SU-DHL-6 (cell line): ENCODE measurements at regions not wholly inside any gene's neighbourhood (a gene's known extent, or its start where the extent isn't known, plus 50 kb on each side); places are given as distances from the start of the nearest gene placed in this dataset.

Experiments used
- EZH2phosphoT487 ChIP-seq: fragments of 200-600 bp; sonication (generic), shearing (Covaris generic); conservative IDR thresholded peaks from 2 replicates; pipeline ENCODE4 v1.6.1; 2018; ENCODE audit warnings: mild to moderate bottlenecking, antibody characterized with exemption, low read length, moderate library complexity, mixed read lengths
- TF ChIP-seq, protein P1 (sequence below): fragments of 200-600 bp; sonication (generic); IDR thresholded peaks from one replicate; pipeline ENCODE4 v1.5.1; 2017; ENCODE audit warnings: antibody characterized with exemption, mild to moderate bottlenecking, low read length, moderate library complexity; ENCODE audit not compliant: insufficient read depth, poor library complexity, severe bottlenecking

DNA sequence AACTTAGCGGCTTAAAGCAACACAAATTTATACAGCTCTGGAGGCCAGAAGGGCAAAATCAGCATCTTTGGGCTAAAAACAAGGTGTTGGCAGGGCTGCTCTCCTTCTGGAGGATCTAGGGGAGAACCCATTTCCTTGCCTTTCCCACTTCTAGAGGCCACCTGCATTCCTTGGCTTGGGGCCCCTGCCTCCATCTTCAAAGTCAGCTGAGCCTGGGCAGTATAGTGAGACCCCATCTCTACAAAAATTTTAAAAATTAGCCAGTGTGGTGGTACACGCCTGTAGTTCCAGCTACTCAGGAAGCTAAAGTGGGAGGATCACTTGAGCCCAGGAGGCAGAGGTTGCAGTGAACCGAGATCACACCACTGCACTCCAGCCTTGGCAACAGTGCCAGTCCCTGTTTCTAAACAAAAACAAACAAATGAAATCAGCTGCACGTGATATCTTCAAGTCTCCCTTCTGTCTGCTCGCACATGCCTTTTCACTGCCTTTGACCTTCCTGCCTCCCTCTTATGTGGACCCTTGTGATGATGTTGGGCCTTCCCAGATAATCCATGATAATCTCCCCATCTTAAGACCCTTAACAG is 200.6 kb downstream of the ZFP36L2 start:
- TF ChIP-seq, protein P1, sequence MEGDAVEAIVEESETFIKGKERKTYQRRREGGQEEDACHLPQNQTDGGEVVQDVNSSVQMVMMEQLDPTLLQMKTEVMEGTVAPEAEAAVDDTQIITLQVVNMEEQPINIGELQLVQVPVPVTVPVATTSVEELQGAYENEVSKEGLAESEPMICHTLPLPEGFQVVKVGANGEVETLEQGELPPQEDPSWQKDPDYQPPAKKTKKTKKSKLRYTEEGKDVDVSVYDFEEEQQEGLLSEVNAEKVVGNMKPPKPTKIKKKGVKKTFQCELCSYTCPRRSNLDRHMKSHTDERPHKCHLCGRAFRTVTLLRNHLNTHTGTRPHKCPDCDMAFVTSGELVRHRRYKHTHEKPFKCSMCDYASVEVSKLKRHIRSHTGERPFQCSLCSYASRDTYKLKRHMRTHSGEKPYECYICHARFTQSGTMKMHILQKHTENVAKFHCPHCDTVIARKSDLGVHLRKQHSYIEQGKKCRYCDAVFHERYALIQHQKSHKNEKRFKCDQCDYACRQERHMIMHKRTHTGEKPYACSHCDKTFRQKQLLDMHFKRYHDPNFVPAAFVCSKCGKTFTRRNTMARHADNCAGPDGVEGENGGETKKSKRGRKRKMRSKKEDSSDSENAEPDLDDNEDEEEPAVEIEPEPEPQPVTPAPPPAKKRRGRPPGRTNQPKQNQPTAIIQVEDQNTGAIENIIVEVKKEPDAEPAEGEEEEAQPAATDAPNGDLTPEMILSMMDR, result no peak
- no peak for TF ChIP-seq EZH2phosphoT487
